IMR-90 (cell line): ENCODE measurements at regions not wholly inside any gene's neighbourhood (a gene's known extent, or its start where the extent isn't known, plus 50 kb on each side); places are given as distances from the start of the nearest gene placed in this dataset.

ENCODE experiments used
- RAD21 ChIP-seq: IDR thresholded peaks from 2 replicates; pipeline ENCODE4 v1.6.1; 2012; ENCODE audit warnings: low read length, improper control_type of control experiment
- TF ChIP-seq, protein P1 (sequence below): conservative IDR thresholded peaks from 2 replicates; pipeline ENCODE4 v1.5.1; 2012; ENCODE audit warnings: mild to moderate bottlenecking, low read depth, low read length, improper control_type of control experiment

- TF ChIP-seq, protein P1, sequence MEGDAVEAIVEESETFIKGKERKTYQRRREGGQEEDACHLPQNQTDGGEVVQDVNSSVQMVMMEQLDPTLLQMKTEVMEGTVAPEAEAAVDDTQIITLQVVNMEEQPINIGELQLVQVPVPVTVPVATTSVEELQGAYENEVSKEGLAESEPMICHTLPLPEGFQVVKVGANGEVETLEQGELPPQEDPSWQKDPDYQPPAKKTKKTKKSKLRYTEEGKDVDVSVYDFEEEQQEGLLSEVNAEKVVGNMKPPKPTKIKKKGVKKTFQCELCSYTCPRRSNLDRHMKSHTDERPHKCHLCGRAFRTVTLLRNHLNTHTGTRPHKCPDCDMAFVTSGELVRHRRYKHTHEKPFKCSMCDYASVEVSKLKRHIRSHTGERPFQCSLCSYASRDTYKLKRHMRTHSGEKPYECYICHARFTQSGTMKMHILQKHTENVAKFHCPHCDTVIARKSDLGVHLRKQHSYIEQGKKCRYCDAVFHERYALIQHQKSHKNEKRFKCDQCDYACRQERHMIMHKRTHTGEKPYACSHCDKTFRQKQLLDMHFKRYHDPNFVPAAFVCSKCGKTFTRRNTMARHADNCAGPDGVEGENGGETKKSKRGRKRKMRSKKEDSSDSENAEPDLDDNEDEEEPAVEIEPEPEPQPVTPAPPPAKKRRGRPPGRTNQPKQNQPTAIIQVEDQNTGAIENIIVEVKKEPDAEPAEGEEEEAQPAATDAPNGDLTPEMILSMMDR, result no peak
- TF ChIP-seq RAD21, result no peak
Measured at GRCh38 chr7:63067897-63068585, 930.6 kb upstream of the ZNF722 start.
